Heart right ventricle (tissue), 16 donors: ENCODE measurements at regions not wholly inside any gene's neighbourhood (a gene's known extent, or its start where the extent isn't known, plus 50 kb on each side); places are given as distances from the start of the nearest gene placed in this dataset.

Experiments used
- ATAC-seq, 8 donors: fragments of 200-7000 bp; cut with Tn5 transposase; one replicate each; pipeline ENCODE4 v1.9.1; 2020; ENCODE audit warnings: mild to moderate bottlenecking in 8 of 8, moderate library complexity in 8 of 8, moderate number of reproducible peaks in 1 of 8
- DNase-seq, 2 donors: peaks; one replicate each; pipeline ENCODE4 v3.0.0-alpha.2; 2020
- H3K27ac ChIP-seq, 10 donors: fragments of 200-600 bp; sonication (generic) in 2 of 10; one replicate each; pipeline versions ENCODE4 v1.5.0 to v1.8.0; 2020 to 2022; ENCODE audit warnings: mild to moderate bottlenecking in 3 of 10
- H3K27me3 ChIP-seq, 7 donors: fragments of 200-600 bp; one replicate each; pipeline ENCODE4 v1.8.0; 2021 to 2022; ENCODE audit warnings: mild to moderate bottlenecking in 2 of 7
- H3K36me3 ChIP-seq, 9 donors: fragments of 200-600 bp; sonication (generic) in 1 of 9; one replicate each; pipeline versions ENCODE4 v1.5.0 to v1.8.0; 2020 to 2022; ENCODE audit warnings: mild to moderate bottlenecking in 2 of 9
- H3K4me1 ChIP-seq, 9 donors: fragments of 200-600 bp; sonication (generic) in 1 of 9; one replicate each; pipeline versions ENCODE4 v1.5.0 to v1.8.0; 2020 to 2022; ENCODE audit warnings: mild to moderate bottlenecking in 4 of 9
- H3K4me3 ChIP-seq, 10 donors: fragments of 200-600 bp; sonication (generic) in 2 of 10; one replicate each; pipeline versions ENCODE4 v1.5.0 to v1.8.0; 2020 to 2022; ENCODE audit warnings: mild to moderate bottlenecking in 7 of 10, moderate library complexity in 2 of 10
- H3K9me3 ChIP-seq, 11 donors: fragments of 200-600 bp in 10 of 11; sonication (generic) in 2 of 11; one replicate each; pipeline versions ENCODE4 v1.5.0 to v1.8.0; 2013 to 2022; ENCODE audit warnings: mild to moderate bottlenecking in 2 of 11, control low read depth in 1 of 11, moderate library complexity in 1 of 11
- WGBS, 2 donors: extraction: QIAGEN DNeasy Blood & Tissue Kit; methylation state at CpG; one replicate each; pipeline ENCODE4 v1.1.7; 2013; ENCODE audit warnings: inconsistent platforms in 1 of 2; 5-methylcytosine and 5-hydroxymethylcytosine counted together
- intact Hi-C, 10 donors: fragments of 100-400 bp; cut with DNase I; formaldehyde crosslinking; loops; one replicate each; pipeline versions ENCODE4 v1.11.1 to v1.14.2; 2022
- TF ChIP-seq, protein P1 (sequence below), 9 donors: fragments of 200-600 bp; sonication (generic) in 2 of 9; IDR thresholded peaks; one replicate each; pipeline versions ENCODE4 v1.5.0 to v1.8.0; 2021 to 2022; ENCODE audit warnings: antibody characterized with exemption in 9 of 9, mild to moderate bottlenecking in 5 of 9, moderate library complexity in 1 of 9
- donor health status: Arrhythmogenic right ventricular cardiomyopathy.
- donor health status: ischemic (EF 13 %, LVEDD 7.1; RV severe dilation, severe dysfunction).
- donor health status: healthy with polysubstance abuse.
- donor health status: DM: no; HTN: yes; CAD: no.
- donor health status: DM: no; HTN: no; CAD: no.
- donor health status: ischemic (EF 25% LVEDD 6.9; RV normal size, moderate dysfunction).
- donor health status: ischemic (EF 25% LVEDD 5.7; RV mildly dilated, moderate dysfunction).
- donor health status: healthy.
- donor health status: DM: yes; HTN: yes; CAD: no.
- donor health status: Ischemic cardiomyopathy.
- donor health status: ischemic (EF 35%, LVEDD 5.7; RV mildly dilated, moderate dysfunction).
- donor health status: nonischemic (EF 11% LVEDD 7.7; RV severe dilation, severe dysfunction).
- donor health status: DM: yes; HTN: yes; CAD: no.
- donor health status: PGD.
- donor health status: ischemic (EF 29% LVEDD 5.4; RV normal size, mild dysfunction).
- donor health status: nonischemic (EF 23%, LVEDD 6.1; RV moderate dilation, normal function).

DNA sequence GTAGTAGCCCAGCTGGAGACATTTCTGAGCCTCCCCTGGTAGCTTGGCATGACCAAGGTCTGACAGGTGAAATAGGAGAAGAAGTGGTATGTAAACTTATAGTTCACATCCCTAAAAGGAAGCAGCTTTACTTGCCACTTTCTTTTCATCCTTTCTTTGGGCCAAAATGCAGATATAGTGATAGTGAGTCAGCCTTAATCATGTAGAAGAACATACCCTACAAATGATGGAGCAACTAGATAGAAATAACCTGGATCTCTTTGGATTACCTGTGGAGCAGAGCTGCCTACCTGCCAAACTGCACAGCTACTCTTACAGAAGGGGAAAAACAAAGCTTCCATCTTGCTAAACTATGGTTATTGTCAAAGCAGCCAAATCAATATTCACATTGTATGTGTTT is 106.7 kb upstream of the LCORL start:
- Histone ChIP-seq H3K9me3 (no peaks in the 10 kb centered on the region), H3K4me1 (no peaks in the 10 kb centered on the region), H3K36me3 (no peaks in the 10 kb centered on the region), H3K27me3 (no peaks in the 10 kb centered on the region), H3K4me3 (no peak overlapping the region), H3K27ac (no peak overlapping the region)
- ATAC-seq (no peak), DNase-seq (no peak)
- TF ChIP-seq, protein P1, sequence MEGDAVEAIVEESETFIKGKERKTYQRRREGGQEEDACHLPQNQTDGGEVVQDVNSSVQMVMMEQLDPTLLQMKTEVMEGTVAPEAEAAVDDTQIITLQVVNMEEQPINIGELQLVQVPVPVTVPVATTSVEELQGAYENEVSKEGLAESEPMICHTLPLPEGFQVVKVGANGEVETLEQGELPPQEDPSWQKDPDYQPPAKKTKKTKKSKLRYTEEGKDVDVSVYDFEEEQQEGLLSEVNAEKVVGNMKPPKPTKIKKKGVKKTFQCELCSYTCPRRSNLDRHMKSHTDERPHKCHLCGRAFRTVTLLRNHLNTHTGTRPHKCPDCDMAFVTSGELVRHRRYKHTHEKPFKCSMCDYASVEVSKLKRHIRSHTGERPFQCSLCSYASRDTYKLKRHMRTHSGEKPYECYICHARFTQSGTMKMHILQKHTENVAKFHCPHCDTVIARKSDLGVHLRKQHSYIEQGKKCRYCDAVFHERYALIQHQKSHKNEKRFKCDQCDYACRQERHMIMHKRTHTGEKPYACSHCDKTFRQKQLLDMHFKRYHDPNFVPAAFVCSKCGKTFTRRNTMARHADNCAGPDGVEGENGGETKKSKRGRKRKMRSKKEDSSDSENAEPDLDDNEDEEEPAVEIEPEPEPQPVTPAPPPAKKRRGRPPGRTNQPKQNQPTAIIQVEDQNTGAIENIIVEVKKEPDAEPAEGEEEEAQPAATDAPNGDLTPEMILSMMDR (IDR thresholded peaks at IDR 0.05), result no peak
- intact Hi-C loops, result no loop called here

DNA sequence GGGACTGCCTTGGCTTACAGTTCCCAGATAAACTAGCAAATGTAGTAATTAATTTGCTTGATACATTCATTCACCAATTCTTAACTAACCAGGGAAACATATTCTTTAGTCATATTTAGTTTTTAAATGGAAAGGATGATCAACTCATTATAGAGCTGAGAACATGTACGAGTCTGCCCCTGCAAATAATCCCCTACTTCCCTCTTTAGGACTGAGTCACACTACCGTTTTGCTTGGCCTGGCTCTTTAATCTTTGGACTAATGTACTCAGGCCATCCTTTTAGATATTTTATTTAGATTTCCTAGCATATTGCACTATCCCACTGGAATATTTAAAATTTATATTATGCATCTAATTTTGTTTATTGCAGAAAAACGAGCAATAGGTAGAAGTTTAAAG is 105.5 kb upstream of the LCORL start:
- no peak overlapping the region for H3K27ac ChIP-seq
- WGBS, 2 donors, result 63% methylated on average over 3 of the region's 3 CpGs
- no peaks in the 10 kb centered on the region for H3K4me1 ChIP-seq
- no peaks in the 10 kb centered on the region for H3K27me3 ChIP-seq
- no peaks in the 10 kb centered on the region for H3K9me3 ChIP-seq
- H3K4me3 ChIP-seq, result no peak overlapping the region
- DNase-seq (no peak), ATAC-seq (no peak)
- H3K36me3 ChIP-seq, result no peaks in the 10 kb centered on the region
- intact Hi-C loops, result no loop called here
- TF ChIP-seq, protein P1 (IDR thresholded peaks at IDR 0.05), result no peak

DNA sequence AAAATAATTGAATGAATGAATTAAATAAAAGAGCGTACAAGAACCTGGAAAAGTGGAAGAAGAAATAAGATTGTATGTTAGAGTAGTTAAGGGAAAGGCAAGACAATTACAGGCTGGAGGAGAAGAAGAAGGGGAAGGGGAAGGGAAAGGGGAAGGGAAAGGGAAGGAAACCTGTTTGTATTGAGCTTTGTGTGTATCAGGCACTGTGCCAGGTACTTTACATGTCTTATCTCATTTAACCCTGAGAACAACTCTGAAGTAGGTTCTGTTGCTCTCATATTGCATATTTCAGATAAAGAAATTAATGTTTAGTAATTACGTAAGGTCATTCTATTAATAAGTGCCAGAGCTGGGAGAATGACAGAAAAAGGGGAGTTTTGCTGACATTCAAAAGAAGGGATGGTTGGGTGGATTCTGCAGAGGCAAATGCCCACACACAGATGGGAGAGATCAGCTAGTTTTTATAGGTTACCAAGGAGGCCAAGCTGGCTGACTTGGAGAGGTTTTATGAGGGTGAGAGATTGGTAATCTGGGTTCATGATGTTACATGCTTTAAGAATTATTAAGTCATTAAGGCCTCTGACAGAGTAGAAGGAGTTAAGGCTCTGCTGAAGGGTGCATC is 92.3 kb upstream of the LCORL start:
- H3K4me1 ChIP-seq, result peaks cover 0 to 41% (median 6%) of the 10 kb centered on the region in 9 donors
- intact Hi-C loops, result loop anchor here in 1 of 10 donors (5.0 to 10.0 kb wide), 2 partner anchors 37 to 251 kb away; no protein-coding TSS in a partner anchor
- peaks cover 0 to 9% (median 0%) of the 10 kb centered on the region in 7 donors for H3K27me3 ChIP-seq
- TF ChIP-seq, protein P1 (IDR thresholded peaks at IDR 0.05), result no peak
- 50 to 54% methylated on average over 2 of the region's 2 CpGs for WGBS, 2 donors
- ATAC-seq (no peak), DNase-seq (no peak)
- H3K36me3 ChIP-seq, result no peaks in the 10 kb centered on the region
- no peak overlapping the region for H3K4me3 ChIP-seq
- no peaks in the 10 kb centered on the region for H3K9me3 ChIP-seq
- H3K27ac ChIP-seq, result no peak overlapping the region

DNA sequence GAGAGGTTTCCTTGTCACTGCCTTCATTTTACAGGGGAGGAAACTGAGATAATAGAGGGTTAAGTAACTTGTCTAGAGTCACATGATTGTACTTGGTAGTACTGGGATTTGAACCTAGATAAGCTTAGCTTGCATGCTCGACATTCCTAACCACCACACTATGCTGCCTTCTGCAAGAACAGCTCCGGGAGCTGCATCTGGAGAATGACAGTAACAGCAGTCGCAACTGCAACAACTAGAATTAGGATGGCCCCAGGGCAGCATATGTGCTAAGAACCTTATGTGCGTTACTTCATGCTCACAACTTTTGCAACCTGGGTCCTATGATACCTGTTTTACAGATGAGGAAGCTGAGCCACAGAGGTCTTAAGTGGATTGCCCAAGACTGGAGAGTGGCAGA is 89.5 kb upstream of the LCORL start:
- no peak for ATAC-seq
- 44 to 50% methylated on average over 4 of the region's 4 CpGs for WGBS, 2 donors
- Histone ChIP-seq H3K27ac (peak overlapping the region in 1 of 10 donors; percentile 8), H3K27me3 (peaks cover 0 to 9% (median 0%) of the 10 kb centered on the region in 7 donors), H3K9me3 (no peaks in the 10 kb centered on the region), H3K4me3 (no peak overlapping the region), H3K4me1 (peaks cover 0 to 42% (median 6%) of the 10 kb centered on the region in 9 donors), H3K36me3 (no peaks in the 10 kb centered on the region)
- intact Hi-C loops, result loop anchor here in 1 of 10 donors (5.0 to 10.0 kb wide), 2 partner anchors 34 to 254 kb away; no protein-coding TSS in a partner anchor
- no peak for DNase-seq
- TF ChIP-seq, protein P1 (IDR thresholded peaks at IDR 0.05), result no peak
